Activated naive CD4-positive, alpha-beta T cell treated with Interleukin-2 at 50 U/mL for 16 hours (primary cell): ENCODE measurements at regions not wholly inside any gene's neighbourhood (a gene's known extent, or its start where the extent isn't known, plus 50 kb on each side); places are given as distances from the start of the nearest gene placed in this dataset.

ENCODE experiments used
- DNase-seq: peaks from one replicate; pipeline ENCODE4 v3.0.0-alpha.2; 2020

DNA sequence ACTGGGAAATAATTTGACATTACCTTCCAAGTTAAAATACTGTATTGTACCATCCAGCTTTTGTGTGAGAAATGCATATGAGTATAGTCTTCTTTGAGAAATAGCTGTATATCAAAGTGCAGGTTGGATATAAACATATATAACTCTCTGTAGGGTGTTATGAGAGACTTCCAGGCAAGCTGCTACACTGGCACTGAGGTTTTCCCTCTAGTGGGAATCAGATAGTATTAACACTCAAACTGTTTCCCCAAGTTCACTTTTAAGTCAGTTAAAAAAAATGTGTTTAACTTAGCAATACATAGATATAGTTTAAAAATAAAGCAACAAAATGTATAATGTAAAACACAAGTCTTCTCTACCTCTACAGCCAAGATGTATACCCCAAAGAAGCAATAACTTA is 368.4 kb upstream of the SLC8A1 start:
- DNase-seq, result no peak

DNA sequence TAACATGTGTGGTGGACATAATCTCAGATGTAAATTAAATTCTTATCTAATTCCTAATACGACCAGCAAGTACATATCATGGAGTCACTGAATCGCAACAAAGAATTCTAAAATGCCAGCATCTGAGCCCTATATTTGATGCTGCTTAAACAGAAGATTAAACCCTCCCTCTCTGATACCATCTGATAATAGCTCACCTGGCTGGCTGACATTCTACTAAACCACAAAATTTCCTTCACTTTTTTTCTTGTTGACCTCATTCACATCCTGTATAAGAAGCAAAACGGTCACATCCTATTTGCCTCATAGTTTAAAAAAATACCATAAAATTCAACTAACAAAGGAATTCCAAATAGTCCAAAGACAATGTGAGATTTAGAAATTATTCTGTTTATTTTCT is 371.6 kb upstream of the SLC8A1 start:
- no peak for DNase-seq

DNA sequence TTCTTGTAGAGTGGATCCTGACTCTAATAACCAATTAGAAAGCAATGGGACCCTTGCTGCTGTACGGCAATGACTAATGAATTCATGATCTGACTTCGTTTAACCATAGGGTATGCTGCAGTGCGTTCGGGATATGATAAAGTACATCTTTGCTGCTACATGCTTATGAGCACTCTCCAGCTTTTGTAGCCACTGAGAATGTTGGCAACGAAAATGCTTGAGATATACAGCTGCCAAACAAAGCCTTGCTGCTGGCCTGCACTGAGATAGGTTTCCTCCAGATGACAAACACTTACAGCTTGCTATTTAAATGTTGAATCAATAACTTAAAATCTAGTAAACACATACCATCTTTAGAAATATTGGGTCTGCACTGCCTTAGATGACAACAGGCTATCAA is 372.4 kb upstream of the SLC8A1 start:
- no peak for DNase-seq

DNA sequence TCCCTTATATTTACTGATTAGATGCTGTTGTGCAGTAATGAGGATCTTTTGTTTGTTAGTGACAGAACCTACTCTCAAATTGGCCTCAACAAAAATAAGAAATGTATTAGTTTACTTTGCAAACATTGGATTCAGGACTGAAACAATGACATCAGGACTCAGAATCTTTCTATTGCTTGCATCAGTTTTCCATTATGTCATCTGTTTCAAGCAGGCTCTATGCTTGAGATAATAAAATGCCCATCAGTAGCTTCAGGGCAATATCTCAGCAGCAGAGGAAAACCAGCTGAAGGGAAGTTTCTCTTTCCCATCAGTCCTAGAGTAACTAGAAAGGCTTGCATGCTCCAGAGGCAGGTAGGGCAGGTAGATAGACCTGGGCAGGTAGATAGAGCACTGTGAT is 375.5 kb upstream of the SLC8A1 start:
- no peak for DNase-seq

DNA sequence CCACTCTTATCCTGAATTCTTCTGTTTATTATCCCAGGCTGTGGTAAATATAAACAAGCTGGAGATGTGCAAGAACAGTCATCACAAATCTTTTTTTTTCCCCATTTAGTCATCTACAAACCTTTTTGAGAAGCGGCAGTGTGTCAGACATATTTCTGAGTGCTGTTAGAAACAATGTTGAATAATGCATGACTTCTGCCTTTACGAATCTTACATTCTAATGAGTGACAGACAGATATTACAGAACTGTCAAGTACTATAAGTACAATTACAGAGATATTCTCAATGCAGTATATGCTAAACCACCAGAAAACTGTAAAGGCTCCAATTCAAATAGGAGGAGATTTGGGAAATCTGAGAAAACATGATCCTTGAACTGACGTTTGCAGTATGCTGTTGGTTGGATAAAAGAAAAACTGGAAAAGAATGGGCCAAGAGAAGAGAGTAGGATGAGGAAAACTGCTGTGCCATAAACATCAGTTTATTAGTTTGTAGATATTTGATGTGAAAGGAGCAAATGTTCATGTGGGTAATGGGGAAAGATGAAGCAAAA is 379.5 kb upstream of the SLC8A1 start:
- no peak for DNase-seq

DNA sequence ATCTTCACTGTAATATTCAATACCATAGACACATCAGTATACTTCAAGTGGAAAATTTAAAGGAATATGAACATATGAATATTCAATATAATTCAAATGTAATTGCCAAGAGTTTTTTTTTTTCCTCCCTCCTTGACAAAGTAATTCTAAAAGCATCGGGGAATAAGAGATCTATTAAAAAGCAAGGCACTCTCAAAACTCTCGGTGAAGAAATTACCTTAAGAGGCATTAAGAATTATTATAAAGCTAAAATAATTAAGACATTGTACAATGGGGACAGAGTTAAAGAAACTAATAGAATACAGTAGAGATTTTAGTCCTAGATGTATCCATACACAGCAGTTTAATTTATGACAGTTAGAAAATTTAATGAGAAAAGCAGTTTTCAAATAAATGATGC is 390.0 kb upstream of the SLC8A1 start:
- DNase-seq, result no peak

DNA sequence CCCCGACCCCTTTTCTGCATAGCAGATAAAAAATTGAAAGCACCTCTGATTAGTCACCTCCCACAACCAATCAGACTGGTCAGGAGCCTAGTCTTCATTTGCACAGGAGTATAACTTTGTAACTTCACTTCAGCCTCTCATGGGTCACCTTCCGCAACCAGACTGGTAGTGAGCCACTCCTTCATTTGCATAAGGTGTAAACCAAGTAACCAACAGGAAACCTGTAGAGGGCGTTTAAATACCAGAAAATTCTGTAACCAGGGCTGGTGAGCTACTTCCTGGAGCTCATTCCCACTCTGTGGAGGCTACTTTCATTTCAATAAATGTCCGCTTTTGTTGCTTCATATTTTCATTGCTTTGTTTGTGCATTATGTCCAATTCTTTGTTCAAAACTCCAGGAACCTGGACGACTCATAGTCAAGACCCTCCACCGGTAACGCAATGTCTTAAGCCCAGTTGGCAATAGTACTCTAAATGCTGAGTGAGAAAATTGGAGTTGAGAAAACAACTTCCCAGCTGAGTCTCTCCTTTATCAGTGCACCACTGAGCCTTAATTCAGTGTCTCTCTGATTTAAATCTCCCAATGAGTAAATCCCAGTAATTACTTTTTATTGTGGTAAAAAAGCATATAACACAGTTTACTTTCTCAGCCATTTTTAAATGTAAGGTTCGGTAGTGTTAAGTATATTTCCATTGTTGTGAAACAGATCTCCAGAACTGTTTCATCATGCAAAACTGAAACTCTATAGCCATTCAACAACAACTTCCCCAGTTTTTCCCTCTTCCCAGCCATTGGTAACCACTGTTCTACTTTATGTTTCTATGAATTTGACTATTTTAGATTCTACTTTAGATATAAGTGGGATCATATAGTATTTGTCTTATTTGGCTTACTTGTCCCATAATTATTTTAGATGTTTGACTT is 392.7 kb upstream of the SLC8A1 start:
- no peak for DNase-seq

DNA sequence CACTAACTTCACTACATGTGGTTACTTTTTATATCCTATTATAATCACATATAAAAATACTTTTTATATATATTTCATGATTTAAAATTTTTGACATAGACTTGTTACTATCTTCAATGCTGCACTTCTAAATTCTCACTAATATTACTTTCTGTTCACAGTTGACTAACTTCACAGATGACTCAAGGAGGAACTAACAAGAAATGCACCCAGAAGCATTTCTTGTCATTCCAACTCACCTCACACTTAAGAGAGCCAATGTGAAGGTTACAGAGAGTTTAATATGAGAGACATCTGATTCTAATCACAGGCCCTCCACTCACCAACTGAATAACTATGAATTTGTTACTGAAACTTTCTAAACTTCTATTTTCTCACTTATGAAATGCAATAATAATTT is 399.8 kb upstream of the SLC8A1 start:
- DNase-seq, result no peak

DNA sequence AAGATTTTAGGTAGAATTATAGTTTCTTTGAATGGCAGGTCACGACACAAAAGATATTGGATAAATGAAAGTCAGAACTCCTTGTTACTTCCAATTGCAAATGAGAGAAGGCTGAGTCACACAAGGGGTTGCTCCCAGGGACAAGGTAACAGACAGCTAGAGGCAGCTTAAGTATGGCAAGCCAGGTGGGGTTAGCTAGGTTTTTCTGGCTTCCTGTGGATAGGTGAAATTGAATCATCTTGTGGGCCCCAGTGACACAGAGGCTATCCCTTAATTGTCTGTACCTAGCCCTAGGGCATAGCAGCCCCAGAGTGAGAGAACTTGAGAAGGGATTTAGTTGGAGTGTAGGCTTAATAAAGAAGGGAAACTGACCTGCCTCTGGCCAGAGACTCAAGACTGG is 407.7 kb upstream of the SLC8A1 start:
- DNase-seq, result no peak

DNA sequence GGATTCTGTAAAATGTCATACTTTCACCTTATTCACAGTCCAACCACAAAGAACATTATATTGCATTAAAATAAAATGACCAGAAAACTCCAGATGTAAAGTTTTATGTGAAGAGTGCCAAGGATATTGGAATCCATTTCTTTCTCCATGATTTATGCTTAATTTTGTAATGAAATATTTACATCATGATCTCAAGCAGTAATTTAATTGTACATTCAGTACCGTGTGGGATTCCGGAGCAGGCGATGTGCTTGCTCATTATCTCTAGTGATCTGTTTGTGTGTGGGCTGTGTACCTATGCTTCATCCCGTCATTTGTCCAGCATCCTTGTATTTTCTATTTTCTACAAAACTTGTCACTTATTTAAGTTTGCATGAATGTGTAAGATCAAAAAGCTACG is 415.9 kb upstream of the SLC8A1 start:
- no peak for DNase-seq

DNA sequence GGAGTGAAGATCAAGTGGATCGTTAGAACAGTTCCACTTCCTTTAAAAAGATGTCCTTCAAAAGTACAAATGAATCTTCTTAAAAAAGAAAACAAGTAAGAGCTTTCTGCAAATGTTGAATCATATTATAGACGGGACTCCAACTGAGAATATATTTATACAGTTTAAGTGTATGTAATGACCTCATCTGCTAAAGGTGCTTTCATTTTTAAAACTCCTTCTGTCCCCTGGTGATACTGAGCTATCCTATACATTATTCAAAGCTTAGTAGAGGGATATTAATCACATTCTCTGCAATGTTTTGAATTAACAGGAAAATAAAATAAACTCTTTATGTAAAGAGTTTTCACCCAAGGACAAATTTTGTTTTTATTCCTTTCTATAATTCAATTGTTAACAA is 420.7 kb upstream of the SLC8A1 start:
- DNase-seq, result no peak

DNA sequence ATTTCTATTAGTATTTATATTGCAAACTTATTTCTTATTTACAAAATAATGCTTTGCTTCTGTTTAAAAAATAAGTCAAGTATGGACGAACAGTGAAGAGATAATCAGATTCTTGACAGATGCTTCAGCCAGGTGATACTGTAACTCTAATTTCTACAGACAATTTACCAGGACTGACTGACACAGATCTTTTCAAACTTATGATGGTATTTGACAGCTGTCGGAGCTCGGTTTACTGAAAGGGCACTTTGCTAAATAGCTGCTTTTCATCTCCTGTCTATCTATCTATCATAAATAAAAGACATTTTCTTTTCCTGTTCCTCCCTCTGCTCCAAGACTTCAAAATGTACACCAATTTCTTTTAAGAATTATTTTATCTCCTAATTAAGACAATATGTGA is 422.5 kb upstream of the SLC8A1 start:
- no peak for DNase-seq

DNA sequence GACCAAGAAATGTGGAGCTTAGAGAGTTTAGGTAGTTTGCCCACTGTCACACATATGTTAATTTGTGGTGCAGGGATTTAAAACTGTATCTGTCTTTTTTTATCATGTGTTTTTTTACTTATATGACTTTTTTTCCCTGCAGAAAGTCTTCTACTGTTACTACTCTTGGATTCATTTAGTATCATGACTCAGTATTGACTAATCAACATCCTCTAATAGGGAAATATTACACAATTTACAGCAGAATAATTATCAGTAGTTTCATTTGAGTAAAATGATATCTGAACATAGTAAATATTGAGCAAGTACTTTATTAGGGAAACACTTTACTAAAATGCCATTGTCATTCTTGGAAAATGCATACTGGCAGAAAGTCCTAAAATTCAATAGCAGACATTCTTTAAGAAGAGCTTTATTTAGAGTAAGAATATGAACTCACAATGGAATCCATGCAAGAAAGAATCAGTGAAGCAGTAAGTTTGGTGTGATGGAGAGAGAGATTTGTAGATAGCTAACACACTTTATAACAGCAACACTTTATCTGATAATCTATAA is 425.9 kb upstream of the SLC8A1 start:
- no peak for DNase-seq

DNA sequence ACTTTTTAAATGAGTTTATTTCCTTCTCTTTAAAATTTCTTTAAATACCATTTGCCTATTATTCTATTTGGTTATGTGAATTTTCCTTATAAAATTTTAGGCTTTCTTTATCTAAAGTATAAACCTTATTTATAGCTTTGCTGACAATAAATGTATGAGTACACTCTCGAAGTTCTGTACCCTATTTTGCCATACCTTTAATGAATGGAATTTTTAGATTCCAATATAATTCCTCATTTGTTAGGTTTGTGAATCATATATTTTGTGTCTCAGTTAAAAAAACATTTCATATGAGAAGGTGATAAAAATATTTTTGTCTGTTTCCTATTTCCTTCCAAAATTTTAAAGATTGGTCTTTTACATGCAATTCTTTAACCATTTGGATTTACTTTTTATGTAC is 427.4 kb upstream of the SLC8A1 start:
- DNase-seq, result no peak

DNA sequence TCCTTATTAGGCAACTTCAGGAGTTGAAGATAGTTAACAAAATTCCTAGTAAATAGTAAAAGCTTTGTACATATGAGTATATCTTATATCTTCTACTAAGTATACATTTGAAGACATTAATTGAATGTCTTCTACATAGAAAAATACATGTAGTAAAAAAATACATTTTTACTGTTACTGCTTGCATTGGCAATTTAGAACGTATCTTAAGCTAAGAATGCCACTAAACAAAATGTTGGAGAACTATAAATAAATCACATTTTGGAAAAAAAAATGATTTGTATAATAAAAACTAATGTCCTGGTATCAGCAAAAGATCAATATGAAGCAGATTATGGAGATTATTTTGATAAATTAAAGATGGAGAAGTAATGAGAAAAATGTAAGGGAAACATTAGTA is 434.2 kb upstream of the SLC8A1 start:
- DNase-seq, result no peak

DNA sequence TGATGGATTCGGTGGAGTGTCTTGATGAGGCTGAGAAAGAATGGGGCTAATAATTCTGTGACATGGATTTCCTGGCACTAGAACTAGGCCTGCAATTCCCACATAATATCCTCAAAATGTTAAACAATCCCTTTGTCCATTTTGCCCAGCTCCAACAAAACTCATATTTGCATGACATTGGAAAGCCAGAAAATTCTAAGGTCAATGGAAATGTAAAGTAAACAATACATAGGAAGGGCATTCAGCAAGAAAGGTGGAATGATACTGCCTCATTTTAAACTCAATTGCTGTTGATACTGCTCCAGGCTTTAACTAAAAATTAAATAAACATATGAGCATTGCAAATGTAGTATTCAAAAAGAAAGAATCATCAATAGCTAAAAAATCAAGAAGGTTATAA is 434.8 kb upstream of the SLC8A1 start:
- DNase-seq, result no peak

DNA sequence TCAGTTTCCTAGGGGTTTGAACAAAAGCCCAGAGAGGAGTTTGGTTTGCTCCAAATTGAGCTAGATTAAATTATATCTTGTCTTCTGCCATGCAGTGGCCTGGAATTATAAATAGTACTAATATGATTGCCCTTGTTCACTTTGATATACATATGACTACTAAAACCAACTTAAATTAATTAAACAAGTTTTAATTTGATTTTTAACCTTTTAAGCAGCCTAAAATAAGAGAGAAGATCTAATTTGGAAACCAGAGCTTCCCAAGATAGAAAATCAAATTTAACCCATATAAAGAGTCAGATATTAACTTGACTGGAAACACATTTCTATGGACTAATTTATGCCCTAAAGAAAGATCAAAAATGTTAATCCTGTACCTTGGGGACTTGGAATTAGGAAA is 444.5 kb upstream of the SLC8A1 start:
- DNase-seq, result no peak

DNA sequence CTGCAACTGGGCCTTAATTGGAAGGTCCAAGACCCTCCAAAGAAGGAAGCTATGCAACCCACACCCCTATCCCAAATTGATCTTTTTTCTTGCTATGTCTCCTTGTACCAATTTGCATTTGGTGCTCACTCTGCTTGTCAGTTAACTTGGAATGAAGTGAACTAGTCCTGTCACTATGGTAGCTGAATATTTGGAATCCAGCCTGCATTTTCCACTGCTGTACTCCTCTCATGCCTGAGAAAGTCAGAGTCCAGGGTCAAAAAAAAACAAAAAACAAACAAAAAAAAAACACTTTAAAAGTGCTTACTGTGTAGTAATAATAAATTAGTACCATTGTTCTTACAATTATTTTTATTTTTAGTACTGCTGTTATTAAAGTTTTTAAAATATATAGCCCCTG is 462.8 kb upstream of the SLC8A1 start:
- no peak for DNase-seq

DNA sequence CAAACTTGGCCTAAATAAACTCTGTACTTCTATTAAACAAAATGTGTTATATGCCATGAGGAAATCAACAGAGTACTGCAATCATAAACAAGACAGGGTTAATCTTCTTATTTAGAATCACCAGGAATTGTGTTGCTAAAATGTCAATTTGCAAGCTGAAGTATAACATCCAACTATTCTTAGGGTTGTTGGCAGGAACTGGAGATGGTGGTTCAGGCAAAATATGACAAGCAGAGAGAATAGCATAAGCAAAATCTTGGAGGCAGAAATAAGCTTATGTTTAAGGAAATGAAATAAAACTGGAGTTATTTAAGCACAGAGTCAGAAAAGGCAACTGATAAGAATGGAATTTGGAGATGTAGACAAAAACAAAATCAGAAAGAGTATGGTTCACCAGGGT is 463.8 kb upstream of the SLC8A1 start:
- DNase-seq, result no peak

DNA sequence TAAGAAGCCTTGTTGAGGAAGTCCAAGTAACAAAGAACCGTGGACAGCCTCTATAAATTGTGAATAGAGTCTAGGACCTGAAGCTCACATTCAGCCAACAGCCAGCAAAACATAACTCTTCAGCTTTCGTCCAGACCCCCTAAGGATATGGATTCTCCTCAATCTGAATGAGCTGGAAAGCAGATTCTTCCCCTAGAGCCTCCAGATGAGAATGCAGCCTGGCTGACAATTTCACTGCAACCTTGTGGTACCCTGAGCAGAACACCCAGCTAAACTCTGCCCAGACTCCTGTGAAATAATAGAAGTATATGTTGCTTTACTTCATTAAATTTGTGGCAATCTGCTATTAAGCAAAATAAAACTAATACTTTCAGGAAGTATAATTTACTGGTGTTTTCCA is 483.5 kb upstream of the SLC8A1 start:
- no peak for DNase-seq

DNA sequence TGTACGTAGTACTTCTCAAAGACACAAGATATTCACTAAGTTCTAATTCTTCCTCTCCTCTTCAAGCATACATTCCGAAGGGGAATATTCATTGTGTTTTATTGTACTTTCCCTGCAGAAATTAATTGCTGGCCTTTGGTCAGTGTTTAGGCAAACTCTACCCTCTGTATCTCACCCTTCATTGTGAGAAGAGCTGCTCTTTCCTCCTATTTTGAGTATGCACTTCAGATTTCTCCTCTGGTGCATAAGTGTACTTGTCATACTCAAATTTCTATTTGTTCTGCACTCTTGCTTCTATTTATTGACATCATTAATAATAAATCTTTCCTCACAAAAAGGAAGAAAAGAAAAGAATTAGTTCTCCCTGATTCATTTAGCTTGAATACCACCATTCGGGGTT is 485.4 kb upstream of the SLC8A1 start:
- no peak for DNase-seq

DNA sequence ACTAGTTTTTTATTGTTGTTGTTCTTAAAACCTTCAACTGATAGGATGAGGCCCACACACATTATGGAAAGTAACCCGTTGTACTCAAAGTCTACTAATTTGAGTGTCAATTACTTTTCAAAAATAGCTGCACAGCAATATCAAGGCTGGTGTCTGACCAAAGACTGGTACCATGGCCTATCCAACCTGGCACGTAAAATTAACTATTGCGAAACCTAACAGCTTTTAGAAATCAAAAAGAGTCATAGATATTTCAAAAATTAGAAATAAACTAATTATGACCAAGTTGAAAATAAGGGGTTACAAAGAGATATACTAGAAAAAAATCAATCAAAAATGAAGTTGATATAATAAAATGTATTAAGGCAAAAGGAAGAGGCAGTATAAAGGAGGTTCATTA is 501.5 kb upstream of the SLC8A1 start:
- no peak for DNase-seq

DNA sequence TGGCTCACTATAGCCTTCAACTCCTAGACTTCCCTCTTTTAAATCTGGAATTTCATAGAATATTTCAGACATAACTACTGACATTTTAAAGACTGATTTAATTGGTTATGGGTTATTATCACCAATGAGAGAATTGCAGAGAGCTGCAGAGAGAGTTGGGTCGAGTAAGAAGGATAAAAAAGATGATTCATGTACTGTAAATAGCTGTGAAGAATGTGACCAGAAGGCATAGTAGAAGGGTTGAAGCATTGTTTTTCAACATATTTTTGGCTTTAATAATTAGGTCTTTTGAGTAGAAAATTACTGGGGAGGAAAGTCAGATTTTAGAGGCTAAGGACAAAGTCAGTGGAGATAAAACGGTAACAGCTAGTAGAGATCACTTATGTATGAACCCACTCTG is 503.2 kb upstream of the SLC8A1 start:
- DNase-seq, result no peak

DNA sequence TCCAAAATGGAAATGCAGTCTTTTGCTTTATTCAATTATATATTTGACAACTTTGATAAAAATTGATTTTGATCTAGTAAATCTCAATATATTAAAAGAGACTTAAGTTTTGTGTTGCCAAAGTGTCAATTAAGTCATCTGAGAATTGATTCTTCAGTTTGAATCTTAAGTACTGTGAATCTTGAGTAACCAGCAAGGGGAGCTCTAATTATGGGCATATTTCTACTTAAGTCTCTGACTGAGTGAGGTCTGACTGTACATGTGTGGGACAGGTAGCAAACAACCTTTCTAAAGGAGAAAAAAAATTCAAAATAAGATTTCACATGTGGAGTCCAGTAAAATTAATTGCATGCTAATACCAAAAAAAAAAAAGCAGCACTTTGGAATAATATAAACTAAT is 503.7 kb upstream of the SLC8A1 start:
- no peak for DNase-seq

DNA sequence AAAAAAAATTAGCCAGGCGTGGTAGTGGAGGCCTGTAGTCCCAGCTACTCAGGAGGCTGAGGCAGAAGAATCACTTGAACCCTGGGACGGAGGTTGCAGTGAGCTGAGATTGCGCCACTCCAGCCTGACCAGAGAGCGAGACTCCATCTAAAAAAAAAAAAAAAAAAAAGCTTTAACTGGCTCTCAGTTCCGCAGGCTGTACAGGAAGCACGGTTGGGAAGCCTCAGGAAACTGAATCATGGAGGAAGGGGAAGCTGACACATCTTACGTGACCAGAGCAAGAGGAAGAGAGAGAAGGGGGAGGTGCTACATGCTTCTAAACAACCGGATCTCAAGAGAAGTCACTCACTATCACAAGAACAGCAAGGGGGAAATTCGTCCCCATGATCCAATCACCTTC is 505.6 kb upstream of the SLC8A1 start:
- DNase-seq, result no peak
